IPS-20b (cell line): ENCODE measurements at regions not wholly inside any gene's neighbourhood (a gene's known extent, or its start where the extent isn't known, plus 50 kb on each side); places are given as distances from the start of the nearest gene placed in this dataset.

Experiments
- H3K27ac ChIP-seq: one replicate; pipeline ENCODE4 v1.5.1; 2013; ENCODE audit warnings: low read length
- H3K27me3 ChIP-seq: 2 replicates; pipeline ENCODE4 v1.6.1; 2013; ENCODE audit warnings: mild to moderate bottlenecking, low read length, inconsistent platforms; ENCODE audit not compliant: insufficient read depth
- H3K36me3 ChIP-seq: 2 replicates; pipeline ENCODE4 v1.6.1; 2013; ENCODE audit warnings: low read depth, mild to moderate bottlenecking, inconsistent platforms, low read length, moderate library complexity; ENCODE audit not compliant: insufficient read depth
- H3K4me1 ChIP-seq: 2 replicates; pipeline ENCODE4 v1.6.1; 2013; ENCODE audit warnings: mild to moderate bottlenecking, control low read depth, inconsistent platforms, low read length, moderate library complexity; ENCODE audit not compliant: insufficient read depth
- H3K4me3 ChIP-seq: 2 replicates; pipeline ENCODE4 v1.5.1; 2013; ENCODE audit warnings: mild to moderate bottlenecking, low read length, inconsistent platforms
- H3K9ac ChIP-seq: 2 replicates; pipeline ENCODE4 v1.6.1; 2013; ENCODE audit warnings: low read depth, mild to moderate bottlenecking, inconsistent platforms, low read length, moderate library complexity
- H3K9me3 ChIP-seq: 2 replicates; pipeline ENCODE4 v1.6.1; 2013; ENCODE audit warnings: mild to moderate bottlenecking, low read depth, low read length, inconsistent platforms; ENCODE audit not compliant: insufficient read depth

GRCh38 chr6:44593539-44593944 lies 206.0 kb downstream of the CDC5L start:
- H3K27ac ChIP-seq, result no peak overlapping the region
- H3K4me1 ChIP-seq, result peaks cover 3% of the 10 kb centered on the region
- H3K9ac ChIP-seq, result no peak overlapping the region
- peaks cover 6% of the 10 kb centered on the region for H3K9me3 ChIP-seq
- H3K4me3 ChIP-seq, result no peak overlapping the region
- H3K36me3 ChIP-seq, result no peaks in the 10 kb centered on the region
- H3K27me3 ChIP-seq, result no peaks in the 10 kb centered on the region

GRCh38 chr6:44594481-44594880 lies 207.0 kb downstream of the CDC5L start:
- Histone ChIP-seq H3K36me3 (no peaks in the 10 kb centered on the region), H3K27me3 (no peaks in the 10 kb centered on the region), H3K9ac (no peak overlapping the region), H3K4me1 (peaks cover 3% of the 10 kb centered on the region), H3K4me3 (no peak overlapping the region), H3K27ac (peak overlapping the region; percentile 11), H3K9me3 (peaks cover 6% of the 10 kb centered on the region)

GRCh38 chr6:44598679-44599078 lies 211.2 kb downstream of the CDC5L start:
- no peak overlapping the region for H3K9ac ChIP-seq
- H3K27ac ChIP-seq, result no peak overlapping the region
- H3K9me3 ChIP-seq, result no peaks in the 10 kb centered on the region
- H3K4me1 ChIP-seq, result peaks cover 3% of the 10 kb centered on the region
- no peak overlapping the region for H3K4me3 ChIP-seq
- H3K36me3 ChIP-seq, result no peaks in the 10 kb centered on the region
- no peaks in the 10 kb centered on the region for H3K27me3 ChIP-seq

- Histone ChIP-seq H3K36me3 (no peaks in the 10 kb centered on the region), H3K9me3 (no peaks in the 10 kb centered on the region), H3K27ac (no peak overlapping the region), H3K4me3 (no peak overlapping the region), H3K27me3 (no peaks in the 10 kb centered on the region), H3K9ac (no peak overlapping the region), H3K4me1 (no peaks in the 10 kb centered on the region)
Observed at GRCh38 chr6:44599672-44600071, 212.2 kb downstream of the CDC5L start.

- no peaks in the 10 kb centered on the region for H3K9me3 ChIP-seq
- H3K4me3 ChIP-seq, result no peak overlapping the region
- no peak overlapping the region for H3K27ac ChIP-seq
- H3K27me3 ChIP-seq, result no peaks in the 10 kb centered on the region
- no peaks in the 10 kb centered on the region for H3K36me3 ChIP-seq
- no peaks in the 10 kb centered on the region for H3K4me1 ChIP-seq
- no peak overlapping the region for H3K9ac ChIP-seq
Observed at GRCh38 chr6:44603044-44603686, 215.7 kb downstream of the CDC5L start.

- Histone ChIP-seq H3K9ac (no peak overlapping the region), H3K4me1 (no peaks in the 10 kb centered on the region), H3K27ac (no peak overlapping the region), H3K36me3 (no peaks in the 10 kb centered on the region), H3K9me3 (no peaks in the 10 kb centered on the region), H3K27me3 (no peaks in the 10 kb centered on the region), H3K4me3 (no peak overlapping the region)
Observed at GRCh38 chr6:44606504-44606903, 219.0 kb downstream of the CDC5L start.

GRCh38 chr6:44606976-44607375 lies 219.5 kb downstream of the CDC5L start:
- no peak overlapping the region for H3K4me3 ChIP-seq
- no peak overlapping the region for H3K9ac ChIP-seq
- no peaks in the 10 kb centered on the region for H3K27me3 ChIP-seq
- no peaks in the 10 kb centered on the region for H3K9me3 ChIP-seq
- H3K27ac ChIP-seq, result no peak overlapping the region
- H3K36me3 ChIP-seq, result no peaks in the 10 kb centered on the region
- no peaks in the 10 kb centered on the region for H3K4me1 ChIP-seq

GRCh38 chr6:44608175-44608574 lies 220.7 kb downstream of the CDC5L start:
- no peak overlapping the region for H3K27ac ChIP-seq
- H3K27me3 ChIP-seq, result no peaks in the 10 kb centered on the region
- no peak overlapping the region for H3K4me3 ChIP-seq
- no peaks in the 10 kb centered on the region for H3K36me3 ChIP-seq
- no peak overlapping the region for H3K9ac ChIP-seq
- no peaks in the 10 kb centered on the region for H3K4me1 ChIP-seq
- H3K9me3 ChIP-seq, result no peaks in the 10 kb centered on the region

- no peak overlapping the region for H3K9ac ChIP-seq
- H3K36me3 ChIP-seq, result no peaks in the 10 kb centered on the region
- no peak overlapping the region for H3K4me3 ChIP-seq
- no peaks in the 10 kb centered on the region for H3K27me3 ChIP-seq
- H3K4me1 ChIP-seq, result no peaks in the 10 kb centered on the region
- no peaks in the 10 kb centered on the region for H3K9me3 ChIP-seq
- H3K27ac ChIP-seq, result no peak overlapping the region
Observed at GRCh38 chr6:44609051-44609612, 221.6 kb downstream of the CDC5L start.

GRCh38 chr6:44614396-44614795 lies 226.9 kb downstream of the CDC5L start:
- no peak overlapping the region for H3K27ac ChIP-seq
- H3K9ac ChIP-seq, result no peak overlapping the region
- no peak overlapping the region for H3K4me3 ChIP-seq
- no peaks in the 10 kb centered on the region for H3K36me3 ChIP-seq
- no peaks in the 10 kb centered on the region for H3K9me3 ChIP-seq
- H3K4me1 ChIP-seq, result no peaks in the 10 kb centered on the region
- H3K27me3 ChIP-seq, result no peaks in the 10 kb centered on the region

GRCh38 chr6:44615621-44616020 lies 228.1 kb downstream of the CDC5L start:
- H3K27me3 ChIP-seq, result no peaks in the 10 kb centered on the region
- no peak overlapping the region for H3K9ac ChIP-seq
- H3K36me3 ChIP-seq, result no peaks in the 10 kb centered on the region
- H3K4me1 ChIP-seq, result peaks cover 6% of the 10 kb centered on the region
- no peak overlapping the region for H3K4me3 ChIP-seq
- H3K27ac ChIP-seq, result no peak overlapping the region
- no peaks in the 10 kb centered on the region for H3K9me3 ChIP-seq

- no peak overlapping the region for H3K4me3 ChIP-seq
- no peaks in the 10 kb centered on the region for H3K9me3 ChIP-seq
- no peaks in the 10 kb centered on the region for H3K36me3 ChIP-seq
- no peaks in the 10 kb centered on the region for H3K27me3 ChIP-seq
- H3K27ac ChIP-seq, result no peak overlapping the region
- peaks cover 21% of the 10 kb centered on the region for H3K4me1 ChIP-seq
- no peak overlapping the region for H3K9ac ChIP-seq
Observed at GRCh38 chr6:44617416-44617815, 229.9 kb downstream of the CDC5L start.
